GM21619 (cell line): ENCODE measurements at regions not wholly inside any gene's neighbourhood (a gene's known extent, or its start where the extent isn't known, plus 50 kb on each side); places are given as distances from the start of the nearest gene placed in this dataset.
"Not testable (repeated sequence)": the region's sequence is repeated elsewhere in the genome, so short reads cannot be mapped to it uniquely, and the experiment has no call there.

Source experiments
- ATAC-seq: cut with Tn5 transposase; IDR thresholded peaks from one replicate; pipeline ENCODE4 v1.9.1; 2021; ENCODE audit not compliant: unreplicated experiment

DNA sequence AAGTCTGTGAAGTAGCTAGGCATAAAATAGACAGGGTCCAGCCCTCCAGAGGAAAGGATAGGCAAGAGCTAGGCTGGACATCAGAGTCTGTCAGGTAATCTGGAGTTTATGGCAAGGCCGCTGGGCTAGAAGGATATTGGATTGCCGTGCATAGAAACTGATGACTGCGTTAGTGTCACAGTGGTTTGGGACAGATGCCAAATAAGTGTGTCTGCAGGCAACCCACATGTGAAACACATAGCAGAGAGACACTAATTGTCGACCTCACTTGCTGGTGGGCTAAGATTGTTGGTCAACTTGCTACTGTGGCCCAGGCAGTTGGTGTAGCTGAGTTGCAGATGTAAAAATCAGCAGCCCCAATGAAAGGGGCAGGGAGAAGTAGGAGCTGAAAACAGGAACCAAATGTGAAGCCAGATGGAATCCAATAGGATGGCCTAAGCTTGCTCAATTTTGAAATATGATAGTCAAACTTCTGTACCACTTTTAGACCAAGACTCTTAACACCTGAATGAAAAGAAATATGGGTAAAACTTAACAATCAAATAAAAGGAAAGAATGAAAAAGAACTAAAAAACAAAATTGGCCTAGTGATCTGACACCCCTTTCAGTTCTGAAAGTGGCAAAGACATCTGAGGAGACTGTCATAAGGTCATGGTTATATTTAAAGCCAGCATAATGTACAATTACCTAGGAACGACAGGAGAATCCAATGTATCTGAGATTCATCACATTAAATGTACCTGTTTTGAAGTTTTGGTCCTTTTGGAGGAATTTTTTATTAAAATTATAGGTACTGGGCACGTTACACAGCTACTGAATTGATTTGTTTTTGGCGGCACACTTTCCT, 243.3 kb upstream of the ACTBL2 start:
- ATAC-seq = no peak

DNA sequence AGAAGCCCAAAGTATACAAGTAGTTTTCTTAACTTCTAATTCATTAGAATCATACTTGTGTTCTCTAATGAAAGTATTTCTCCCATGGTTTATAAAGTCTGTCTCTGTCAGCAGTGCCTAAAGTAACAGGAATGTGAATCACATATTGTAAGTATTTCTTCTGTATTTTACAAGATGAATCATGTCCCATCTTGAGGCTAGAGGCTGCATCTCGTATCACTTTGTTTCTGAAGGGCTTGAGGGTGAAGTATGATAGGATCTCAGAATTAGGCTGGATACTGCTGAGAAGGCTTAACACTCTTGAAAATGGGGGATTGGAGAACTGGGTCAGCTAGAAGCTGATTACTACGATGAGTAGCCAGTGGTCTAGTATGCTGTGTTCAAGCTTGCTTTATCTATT, 242.2 kb upstream of the ACTBL2 start:
- no peak for ATAC-seq

DNA sequence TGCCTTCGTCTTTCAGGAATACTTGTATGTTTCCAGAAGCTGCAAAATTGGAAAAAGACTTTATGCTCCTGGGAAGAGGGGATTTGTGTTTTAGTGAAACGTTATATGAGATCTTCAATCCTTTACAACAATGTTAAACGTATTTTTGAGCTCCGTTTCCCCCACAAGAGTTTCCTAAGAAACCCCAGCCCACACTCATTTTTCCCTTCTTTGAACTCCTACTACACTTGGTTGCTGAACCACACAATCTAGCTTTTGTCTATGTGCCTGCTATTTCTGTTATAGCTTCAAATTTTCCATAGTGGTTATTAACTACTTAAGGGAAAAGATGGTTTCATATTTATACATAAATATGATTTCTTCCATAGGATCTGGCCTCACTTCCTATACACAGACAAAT, 238.6 kb upstream of the ACTBL2 start:
- no peak for ATAC-seq

DNA sequence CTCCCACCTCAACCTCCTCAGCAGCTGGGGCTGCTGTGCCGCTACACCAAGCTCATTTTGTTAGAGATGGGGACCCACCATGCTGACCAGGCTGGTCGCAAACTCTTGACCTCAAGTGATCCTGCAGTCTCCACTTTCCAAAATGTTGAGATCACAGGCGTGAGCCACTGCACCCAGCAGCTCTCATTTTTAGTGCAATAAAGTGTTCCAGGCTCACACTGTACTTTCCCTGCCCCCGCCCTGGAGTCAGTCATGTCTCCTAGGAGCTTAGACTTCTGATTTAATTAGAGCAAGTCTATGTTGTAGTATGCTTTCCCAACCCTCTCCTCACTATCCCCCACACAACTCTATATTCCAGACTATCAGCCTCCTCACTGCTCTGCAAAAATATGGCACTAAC, 238.0 kb upstream of the ACTBL2 start:
- no peak for ATAC-seq

DNA sequence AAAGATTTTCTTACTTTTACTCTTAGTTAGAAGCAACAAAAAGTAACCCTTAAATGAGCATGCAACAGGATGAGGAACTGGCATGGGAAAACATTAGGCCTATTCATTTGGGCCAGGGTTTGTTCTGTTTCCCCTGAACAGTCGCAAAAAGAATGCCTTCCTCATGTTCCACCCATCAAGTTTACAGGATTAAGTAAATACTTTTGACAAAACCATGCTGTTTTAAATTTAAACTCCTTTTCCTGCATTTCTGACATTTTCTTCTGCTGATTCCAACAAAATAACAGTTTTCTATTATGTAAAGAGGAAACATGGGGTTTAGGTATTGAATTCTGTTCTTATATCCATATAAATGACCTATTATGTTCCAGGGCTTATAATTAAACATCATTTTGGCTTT, 236.6 kb upstream of the ACTBL2 start:
- ATAC-seq = no peak

DNA sequence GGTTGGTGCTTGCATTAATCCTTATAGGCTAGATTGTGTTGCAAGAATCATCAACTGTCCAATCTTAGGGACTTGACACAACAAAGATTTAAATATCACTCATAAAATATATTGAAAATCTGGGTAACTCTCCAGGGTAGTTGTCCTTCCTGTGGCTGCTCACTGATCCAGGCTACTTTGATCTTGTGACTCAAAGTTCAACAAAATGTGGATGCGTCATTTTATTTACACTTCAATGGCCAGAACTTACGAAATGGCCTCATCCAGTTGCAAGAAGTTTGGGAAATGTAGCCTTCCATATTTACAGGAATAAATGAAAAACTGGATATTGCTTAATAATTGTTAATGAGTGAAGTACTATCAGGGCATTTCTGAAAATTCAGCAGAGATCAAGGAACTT, 235.5 kb upstream of the ACTBL2 start:
- ATAC-seq = no peak

DNA sequence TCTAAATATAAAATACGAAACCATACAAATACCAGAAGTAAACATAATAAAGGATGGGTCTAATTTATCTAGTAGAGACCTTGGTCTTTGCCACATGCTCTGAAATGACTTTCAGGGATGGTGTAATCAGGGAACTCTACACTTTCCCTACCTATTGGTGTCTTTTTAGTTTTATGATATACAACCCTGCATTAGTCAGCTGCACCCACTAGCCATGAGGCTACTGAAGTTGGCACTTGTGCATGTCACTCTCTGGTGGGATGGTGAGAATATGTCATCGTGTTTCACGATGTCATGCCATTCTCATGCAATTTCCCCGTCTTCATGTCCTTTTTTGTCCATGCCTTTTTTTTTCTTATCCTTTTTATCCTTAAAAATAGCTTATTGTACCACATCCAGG, 234.9 kb upstream of the ACTBL2 start:
- no peak for ATAC-seq

DNA sequence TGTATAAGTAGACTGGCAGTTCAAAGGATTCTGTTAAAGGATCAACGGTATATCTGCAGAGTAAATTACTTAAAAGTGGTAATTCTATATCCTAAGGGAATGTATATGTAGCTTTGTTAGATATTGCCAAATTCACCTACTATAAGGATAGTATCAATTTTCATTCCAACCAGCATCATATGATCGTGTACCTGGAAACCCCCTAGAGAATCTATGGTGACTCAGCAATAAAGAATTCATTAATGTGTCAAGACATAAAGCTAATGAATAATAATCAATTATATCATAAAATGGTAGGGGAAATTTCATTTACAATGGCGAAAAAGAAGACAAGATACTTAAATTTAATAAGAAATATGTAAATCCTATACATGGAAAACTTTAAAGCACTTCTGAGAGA, 234.1 kb upstream of the ACTBL2 start:
- ATAC-seq = no peak

DNA sequence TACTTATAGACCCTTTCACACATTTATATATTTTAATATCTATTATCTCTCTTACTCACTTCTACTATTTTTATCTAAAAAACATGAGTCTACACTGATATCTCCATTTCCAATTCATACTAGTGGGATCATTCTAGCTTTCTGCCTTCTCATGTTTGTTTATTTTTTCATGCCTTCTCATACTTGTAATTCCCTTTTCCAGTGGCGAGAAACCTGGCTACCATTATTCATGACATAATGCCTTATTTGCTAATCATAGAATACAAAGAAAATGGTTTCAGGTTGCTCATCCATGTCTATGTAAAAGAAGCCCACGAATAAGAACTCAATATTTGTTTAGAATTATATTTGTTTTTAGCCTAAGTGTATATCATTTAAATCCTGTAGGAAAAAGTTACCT, 232.7 kb upstream of the ACTBL2 start:
- ATAC-seq = no peak

DNA sequence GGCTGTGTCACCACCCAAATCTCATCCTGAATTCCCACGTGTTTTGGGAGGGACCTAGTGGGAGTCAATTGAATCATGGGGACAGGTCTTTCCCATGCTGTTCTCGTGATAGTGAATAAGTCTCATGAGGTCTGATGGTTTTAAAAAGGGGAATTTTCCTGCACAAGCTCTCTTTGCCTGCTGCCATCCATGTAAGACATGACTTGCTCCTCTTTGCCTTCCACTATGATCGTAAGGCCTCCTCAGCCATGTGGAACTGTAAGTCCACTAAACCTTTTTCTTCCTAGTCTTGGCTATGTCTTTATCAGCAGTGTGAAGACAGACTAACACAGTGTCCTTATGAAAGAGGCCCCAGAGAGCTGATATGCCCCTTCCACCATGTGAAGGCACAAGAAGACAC, 230.9 kb upstream of the ACTBL2 start:
- ATAC-seq = not testable (repeated sequence)

DNA sequence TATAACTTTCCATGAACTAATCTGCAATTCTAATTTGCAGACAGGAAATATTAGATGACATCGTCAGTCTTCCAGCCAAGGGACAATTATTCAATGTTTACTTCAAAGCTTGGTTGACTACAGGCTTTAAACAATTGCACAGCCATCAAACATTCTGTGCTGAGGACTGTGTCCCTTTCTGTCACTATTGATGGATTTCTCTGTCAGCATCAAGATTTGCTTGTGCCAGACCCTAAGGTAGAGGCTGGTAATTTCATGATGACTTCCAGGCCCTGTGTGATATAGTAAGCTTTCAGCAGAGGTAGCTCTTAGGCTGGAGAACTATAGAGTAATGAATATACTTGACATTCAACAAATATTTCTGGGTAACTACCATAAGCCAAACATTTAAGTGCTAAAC, 229.3 kb upstream of the ACTBL2 start:
- no peak for ATAC-seq

DNA sequence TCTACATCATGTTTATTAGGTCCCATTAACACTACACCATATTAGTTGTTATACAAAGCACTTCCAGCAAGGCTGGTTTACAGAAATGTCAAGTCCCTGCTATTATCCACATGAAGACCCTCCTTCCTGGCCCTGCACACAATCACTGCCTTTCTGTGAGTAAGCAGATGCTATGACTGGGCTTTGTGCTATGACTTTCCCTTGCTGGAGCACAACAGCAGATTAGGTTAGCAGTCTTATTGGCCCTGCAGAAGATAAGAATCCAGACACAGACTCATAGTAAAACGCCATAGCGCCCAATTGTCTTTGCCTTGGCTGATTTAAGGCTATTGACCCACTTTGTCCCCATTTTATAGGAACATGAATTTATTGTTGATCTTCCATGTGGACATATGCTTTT, 228.9 kb upstream of the ACTBL2 start:
- no peak for ATAC-seq

DNA sequence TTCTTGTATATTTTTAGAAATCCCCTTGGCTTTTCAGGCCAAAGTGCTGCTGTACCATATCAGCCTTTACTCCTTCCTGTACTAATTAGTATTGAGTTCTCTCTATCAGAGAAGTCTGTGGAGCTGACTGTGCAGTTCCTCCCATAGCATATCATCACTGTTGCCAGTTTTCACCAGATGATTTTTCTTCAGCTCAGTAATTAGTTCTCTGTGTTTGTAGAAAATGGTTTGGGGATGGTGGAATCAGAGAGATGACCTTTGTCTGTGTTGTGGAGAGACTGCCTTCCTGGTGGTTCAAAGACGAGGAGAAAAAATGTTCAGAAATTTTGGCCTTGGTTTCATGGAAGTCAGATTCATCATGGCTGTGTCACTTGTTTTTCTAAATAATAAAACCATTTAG, 227.5 kb upstream of the ACTBL2 start:
- no peak for ATAC-seq

DNA sequence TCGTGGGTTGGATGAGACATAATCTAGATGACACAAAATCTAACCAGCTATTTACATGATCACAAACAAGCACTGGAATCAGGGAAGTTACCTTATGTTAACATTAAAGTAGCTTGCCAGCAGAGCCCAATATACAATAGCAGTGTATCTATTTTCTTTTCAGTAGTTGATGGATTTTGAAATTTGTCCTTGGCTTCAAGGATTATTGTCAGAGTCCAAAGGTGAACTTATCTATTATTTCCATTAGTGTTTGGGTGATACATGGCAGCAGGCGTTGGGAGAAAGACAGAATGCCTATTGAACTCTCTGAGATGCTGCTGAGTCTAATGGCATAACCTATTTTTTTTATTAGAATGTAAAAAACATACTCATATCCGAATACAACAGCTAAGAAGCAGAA, 223.2 kb upstream of the ACTBL2 start:
- no peak for ATAC-seq

DNA sequence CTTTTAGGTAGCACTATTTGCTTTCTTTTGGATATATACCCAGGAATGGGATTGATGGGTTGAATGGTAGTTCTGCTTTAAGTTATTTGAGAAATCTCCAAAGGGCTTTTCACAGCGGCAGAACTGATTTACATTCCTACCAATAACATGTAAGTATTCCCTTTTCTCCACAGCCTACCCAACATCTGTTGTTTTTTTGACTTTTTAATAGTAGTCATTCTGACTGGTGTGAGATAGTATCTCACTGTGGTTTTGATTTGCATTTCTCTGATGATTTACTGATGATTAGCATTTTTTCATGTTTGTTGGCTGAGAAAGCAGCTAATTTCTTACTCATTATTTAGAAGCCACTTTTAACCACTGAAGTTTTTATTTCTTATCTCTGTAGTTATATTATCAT, 221.1 kb upstream of the ACTBL2 start:
- ATAC-seq = no peak

DNA sequence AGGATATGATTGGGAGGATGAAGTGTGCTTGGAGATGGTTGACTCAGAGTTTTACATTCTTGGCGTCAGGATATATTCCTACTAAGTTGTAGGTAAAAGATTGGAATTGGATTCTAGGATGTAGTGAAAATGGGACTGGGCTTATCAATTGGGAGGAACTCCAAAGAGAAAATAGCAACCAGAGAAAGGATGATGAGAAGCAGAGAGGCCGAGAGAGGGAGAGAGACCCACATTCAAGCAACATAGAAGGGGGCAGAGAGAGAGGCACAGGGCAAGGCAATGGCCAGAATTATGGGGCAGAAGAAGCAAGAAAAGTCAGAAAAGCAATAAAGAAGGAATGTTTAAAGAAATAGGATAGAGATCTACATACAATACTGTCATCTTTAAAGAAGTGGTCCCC, 217.9 kb upstream of the ACTBL2 start:
- ATAC-seq = no peak

DNA sequence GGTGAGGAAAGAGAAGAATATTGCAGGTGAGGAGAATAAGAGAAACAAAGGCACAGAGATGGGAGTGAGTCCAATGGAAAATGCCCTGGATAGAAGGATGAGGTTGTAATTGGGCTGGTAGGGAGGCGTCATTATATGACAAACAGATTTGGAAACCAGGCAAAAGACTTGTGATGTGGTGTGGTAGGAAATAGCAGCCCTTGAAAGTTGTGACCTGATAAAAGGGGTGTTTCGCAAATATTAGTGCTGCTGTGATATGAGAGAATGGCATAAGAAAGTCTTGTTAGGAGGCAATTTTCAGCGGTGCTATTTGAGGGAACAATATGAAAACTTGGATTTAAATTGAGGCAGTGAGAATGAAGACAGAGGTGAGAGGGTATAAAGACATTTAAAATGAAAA, 217.5 kb upstream of the ACTBL2 start:
- ATAC-seq = no peak

DNA sequence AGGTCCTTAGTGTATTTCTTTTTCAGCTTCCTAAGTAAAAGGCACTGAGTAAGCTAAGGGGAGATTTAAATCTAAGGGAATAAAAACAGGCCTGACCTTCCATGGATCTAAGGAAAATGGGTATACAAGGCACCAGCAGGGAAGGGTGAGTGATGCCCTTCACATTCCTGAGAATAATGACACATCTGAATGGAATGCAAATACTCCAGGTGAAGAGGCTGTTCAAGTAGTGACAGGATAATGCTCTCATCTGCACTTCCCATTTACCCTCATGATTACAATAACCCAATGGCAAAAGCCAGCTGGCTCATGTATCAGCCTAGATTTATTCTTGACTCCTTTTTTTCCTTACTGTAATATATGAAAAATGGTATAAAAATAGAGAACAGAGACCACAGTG, 216.2 kb upstream of the ACTBL2 start:
- no peak for ATAC-seq

DNA sequence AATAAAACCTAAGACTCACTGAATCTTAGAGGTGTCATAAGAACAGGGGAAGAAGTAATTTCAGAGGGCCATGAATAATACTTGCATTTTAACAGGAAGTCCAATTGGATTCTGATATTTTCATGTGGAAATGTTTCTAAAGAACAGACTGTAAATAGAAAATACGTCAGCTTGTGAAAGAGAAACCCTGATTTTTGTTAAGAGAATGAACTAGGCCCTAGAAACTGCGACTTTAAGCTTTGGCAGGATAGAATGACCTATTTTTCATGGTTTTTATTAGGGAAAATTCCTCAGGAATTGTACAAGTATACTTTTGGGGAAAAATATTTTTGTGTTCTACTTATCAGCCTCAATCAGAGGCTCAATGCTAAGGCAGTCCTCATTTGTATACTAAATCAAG, 215.5 kb upstream of the ACTBL2 start:
- no peak for ATAC-seq

DNA sequence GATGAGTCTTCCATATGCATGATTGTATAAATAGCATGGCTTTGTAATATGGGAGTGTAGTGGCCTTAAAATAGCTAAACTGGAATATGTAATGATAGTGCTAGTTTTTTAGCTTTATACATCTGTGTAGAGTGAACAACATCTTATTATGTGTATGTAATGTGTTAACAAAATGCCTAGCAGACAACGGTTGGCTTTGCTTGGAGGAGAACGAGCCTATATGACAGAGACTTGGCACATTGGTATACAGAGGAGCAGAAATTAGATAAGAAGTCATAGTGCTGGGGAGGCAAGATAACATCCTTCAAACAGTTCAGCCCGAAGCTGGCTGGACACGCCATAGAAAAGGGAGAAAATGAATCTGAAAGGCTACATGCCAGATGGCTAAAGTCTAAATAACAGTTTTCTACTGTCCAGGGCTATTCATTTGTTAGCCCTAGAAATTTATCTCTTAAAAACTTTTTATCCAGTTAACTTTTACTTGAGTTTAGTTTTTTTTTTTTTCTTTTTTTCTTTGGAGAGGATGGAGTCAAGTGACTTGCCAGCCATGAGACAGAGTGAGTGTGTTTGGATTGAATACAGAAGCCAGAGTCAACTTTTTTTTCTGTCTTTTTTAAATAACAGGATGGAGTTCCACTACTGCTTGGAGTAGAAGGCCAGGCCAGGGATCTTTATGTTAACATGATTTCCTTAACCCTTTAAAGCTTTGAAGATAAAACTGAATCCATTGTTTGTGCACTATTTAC, 214.4 kb upstream of the ACTBL2 start:
- no peak for ATAC-seq

DNA sequence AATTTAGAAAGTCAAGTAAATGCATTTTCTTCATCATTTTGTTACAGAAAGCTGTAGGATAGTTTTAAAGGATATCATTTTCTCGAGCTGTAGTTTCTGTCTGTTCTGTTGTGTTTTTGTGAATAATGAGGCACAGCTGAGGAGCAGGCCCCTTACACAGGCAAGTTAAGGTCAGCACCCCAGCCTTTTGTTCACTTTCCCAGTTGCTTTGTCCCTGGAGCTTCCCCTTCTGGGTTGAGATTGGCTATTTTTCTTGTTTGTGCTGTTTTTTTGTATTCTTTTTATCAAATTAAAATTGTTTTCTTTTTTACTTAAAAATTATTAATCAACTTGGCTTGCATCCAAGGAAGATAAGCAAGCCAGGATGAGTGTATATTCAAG, 213.8 kb upstream of the ACTBL2 start:
- no peak for ATAC-seq

DNA sequence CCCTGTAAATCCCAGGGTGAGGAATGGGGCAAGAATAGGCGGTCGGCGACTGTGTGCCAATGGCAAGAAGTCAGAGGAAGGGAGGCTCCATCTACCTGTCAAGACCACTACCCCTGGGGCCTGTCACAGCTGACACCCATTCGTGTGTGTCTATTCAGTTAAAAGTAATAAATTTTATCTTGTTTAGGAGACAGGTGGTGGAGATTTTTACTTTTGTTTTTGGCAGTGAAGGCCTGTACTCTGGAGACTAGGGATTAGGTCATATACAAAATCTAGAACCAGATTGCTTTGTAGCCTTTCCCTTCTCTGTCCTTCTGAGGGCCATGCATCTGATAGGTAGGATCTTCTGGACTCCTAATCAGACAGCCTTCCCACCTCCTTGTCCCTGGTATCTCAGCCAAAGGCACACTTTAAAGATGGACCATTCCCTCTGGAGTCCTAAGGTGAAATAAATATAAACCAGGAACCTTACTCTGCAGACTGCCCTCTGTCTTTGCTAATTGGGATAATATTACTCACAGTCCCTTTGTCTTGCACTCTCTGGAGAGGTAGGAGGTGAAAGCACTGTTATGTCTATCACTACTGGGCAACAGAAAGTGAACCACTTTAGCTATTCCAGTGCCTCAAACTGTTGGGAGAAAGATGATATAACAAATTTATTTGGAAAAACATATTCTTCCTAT, 213.2 kb upstream of the ACTBL2 start:
- no peak for ATAC-seq
